PC-9 (cell line): ENCODE measurements at regions not wholly inside any gene's neighbourhood (a gene's known extent, or its start where the extent isn't known, plus 50 kb on each side); places are given as distances from the start of the nearest gene placed in this dataset.

Experiments used
- EZH2 ChIP-seq: fragments of 200-600 bp; sonication (generic); IDR thresholded peaks from 2 replicates; pipeline ENCODE4 v1.8.0; 2017; ENCODE audit warnings: antibody characterized with exemption, low read depth
- TF ChIP-seq, protein P1 (sequence below): fragments of 200-600 bp; sonication (generic); conservative IDR thresholded peaks from 2 replicates; pipeline ENCODE4 v1.6.1; 2017; ENCODE audit warnings: mixed run types, antibody characterized with exemption, mild to moderate bottlenecking, moderate library complexity

GRCh38 chr1:80436851-80437250 is 1363.9 kb upstream of the ADGRL2 start:
- TF ChIP-seq, protein P1, sequence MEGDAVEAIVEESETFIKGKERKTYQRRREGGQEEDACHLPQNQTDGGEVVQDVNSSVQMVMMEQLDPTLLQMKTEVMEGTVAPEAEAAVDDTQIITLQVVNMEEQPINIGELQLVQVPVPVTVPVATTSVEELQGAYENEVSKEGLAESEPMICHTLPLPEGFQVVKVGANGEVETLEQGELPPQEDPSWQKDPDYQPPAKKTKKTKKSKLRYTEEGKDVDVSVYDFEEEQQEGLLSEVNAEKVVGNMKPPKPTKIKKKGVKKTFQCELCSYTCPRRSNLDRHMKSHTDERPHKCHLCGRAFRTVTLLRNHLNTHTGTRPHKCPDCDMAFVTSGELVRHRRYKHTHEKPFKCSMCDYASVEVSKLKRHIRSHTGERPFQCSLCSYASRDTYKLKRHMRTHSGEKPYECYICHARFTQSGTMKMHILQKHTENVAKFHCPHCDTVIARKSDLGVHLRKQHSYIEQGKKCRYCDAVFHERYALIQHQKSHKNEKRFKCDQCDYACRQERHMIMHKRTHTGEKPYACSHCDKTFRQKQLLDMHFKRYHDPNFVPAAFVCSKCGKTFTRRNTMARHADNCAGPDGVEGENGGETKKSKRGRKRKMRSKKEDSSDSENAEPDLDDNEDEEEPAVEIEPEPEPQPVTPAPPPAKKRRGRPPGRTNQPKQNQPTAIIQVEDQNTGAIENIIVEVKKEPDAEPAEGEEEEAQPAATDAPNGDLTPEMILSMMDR, result no peak
- TF ChIP-seq EZH2, result no peak
